HG03457 (cell line): ENCODE measurements at regions not wholly inside any gene's neighbourhood (a gene's known extent, or its start where the extent isn't known, plus 50 kb on each side); places are given as distances from the start of the nearest gene placed in this dataset.

Experiments
- ATAC-seq: cut with Tn5 transposase; IDR thresholded peaks from one replicate; pipeline ENCODE4 v1.9.1; 2021; ENCODE audit warnings: moderate number of reproducible peaks; ENCODE audit not compliant: unreplicated experiment

DNA sequence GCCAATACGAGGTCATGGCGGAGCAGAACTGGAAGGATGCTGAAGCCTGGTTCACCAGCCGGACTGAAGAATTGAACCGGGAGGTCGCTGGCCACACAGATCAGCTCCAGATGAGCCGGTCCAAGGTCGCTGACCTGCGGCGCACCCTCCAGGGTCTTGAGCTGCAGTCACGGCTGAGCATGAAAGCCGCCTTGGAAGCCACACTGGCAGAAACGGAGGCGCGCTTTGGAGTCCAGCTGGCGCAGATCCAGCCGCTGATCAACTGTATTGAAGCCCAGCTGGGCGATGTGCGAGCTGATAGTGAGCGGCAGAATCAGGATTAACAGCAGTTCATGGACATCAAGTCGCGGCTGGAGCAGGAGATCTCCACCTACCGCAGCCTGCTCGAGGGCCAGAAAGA, 296.9 kb downstream of the OGFRL1 start:
- no peak for ATAC-seq

DNA sequence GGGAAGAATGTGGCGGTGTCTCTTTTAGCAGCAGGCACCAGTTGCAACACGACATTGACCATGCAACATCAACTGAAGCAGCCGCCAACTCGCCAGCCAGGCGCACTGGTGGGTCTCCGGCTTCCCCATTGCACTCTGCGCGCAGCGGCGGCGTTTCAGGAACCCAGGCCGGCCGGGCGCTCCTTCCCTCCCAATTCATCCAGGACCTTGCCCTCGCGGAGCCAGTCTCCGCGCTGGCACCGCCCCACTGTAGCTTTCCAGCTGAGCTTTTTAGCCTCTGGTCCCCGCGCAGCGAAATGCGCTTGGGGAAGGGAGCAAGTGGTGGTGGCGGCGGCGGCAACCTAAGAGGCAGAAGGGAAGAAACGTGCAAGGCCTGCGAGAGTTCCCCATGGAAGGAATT, 297.9 kb upstream of the RIMS1 start:
- no peak for ATAC-seq

DNA sequence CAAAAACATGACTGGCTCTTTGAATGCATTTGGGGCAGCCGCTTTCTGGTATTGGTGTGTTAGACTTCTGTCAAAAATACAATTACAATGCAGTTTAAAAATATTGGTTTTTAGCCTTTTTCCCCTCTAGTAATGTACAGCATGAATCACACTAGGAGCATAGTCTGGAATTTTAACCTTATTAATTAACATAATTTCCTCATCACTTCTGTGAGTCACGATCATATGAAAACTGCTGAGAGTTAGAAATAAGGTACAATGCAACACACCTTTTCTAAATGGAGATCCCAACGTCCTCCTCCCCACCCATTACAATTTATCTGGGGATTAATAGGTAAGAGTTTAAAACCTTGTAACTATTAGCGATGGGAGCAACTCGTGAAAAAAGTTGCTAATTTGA, 297.1 kb upstream of the RIMS1 start:
- ATAC-seq: no peak

- ATAC-seq: no peak
Observed at GRCh38 chr6:71592643-71593042, 293.7 kb upstream of the RIMS1 start.

- no peak for ATAC-seq
Observed at GRCh38 chr6:71599359-71599758, 287.0 kb upstream of the RIMS1 start.

- ATAC-seq: no peak
Observed at GRCh38 chr6:71602385-71603007, 283.9 kb upstream of the RIMS1 start.

DNA sequence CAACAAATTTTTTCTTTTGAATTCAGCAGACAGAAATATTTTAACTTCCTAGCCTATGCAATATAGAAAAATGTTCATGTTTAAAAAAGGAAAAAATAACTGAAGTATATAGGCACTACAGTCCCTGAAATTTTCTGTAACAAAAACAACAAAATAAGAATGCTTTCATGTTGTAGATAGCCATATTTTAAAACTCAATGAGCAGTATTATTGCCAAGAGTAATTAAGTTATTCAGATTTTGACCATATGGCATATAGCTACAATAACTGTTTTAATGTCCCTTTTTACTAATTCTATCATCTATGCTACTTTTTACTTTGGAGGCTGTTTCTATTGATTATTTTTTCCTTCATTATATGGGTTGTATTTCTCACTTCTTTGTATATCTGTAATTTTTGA, 283.3 kb upstream of the RIMS1 start:
- no peak for ATAC-seq

GRCh38 chr6:71608646-71609045, 277.7 kb upstream of the RIMS1 start:
- no peak for ATAC-seq

DNA sequence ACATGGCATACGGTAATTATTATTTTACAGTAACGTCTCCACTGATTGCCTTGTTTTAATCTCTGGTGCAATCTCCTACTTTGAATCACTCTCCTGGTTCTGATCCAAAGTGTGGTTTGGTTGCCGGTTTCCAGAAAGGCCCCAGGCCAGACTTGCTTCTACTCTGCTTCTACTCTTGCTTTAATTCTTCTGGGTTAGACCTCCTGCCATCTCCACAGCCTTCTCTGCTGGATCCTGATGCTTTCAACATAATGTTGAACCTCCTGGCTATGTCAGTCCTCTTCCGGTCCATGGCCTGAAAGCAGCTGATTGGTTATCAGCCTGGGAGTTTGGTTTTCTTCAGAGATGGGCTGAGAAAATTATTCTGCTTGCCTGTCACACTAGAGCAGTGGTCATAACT, 266.5 kb upstream of the RIMS1 start:
- no peak for ATAC-seq

DNA sequence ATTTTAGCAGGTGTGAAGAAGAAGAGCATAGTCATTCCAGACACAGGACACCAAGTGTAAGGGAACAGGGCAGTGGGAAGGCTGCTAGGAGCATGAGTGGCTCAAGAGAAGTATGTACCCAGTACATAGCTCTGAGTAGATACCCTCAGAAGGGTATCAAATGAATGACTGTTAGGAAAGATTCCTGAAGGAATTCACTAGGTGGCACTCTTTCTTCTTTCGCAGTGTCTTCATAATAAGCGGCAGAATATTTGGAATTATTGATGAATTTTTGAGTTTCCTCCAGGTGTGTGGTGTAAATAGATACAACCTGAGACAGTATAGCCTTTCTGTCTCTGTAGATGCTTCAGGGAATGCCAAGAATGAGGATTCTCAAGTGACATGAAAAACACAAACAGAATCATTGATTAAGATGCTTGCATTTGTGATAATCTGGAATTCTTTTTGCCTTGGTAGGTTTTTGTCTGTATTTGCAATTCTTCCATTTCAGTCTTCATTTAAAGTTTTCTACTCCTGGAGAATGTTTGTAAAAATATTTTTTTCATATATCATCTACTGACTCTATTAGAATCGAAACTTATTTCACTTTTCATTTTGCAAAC, 264.3 kb upstream of the RIMS1 start:
- no peak for ATAC-seq

- ATAC-seq: no peak
Observed at GRCh38 chr6:71642120-71642519, 244.2 kb upstream of the RIMS1 start.

DNA sequence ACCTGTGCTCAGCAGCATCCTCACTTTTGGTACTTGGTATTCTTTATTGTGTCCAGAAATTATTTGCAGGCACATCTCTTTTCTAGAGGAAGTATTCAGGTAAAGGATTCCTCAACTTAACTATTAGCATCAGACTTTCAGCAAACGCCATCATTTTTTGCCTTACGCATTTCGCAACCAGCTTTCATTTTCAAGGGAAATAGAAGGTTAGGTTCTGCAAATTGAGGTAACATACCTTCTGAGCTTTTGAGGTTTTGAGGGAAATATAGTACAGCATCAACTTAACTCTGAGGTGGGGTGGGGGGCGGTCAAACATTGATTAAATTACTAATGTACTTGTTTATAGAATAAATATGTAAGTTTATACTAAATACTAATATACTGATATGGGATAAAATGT, 243.6 kb upstream of the RIMS1 start:
- no peak for ATAC-seq

DNA sequence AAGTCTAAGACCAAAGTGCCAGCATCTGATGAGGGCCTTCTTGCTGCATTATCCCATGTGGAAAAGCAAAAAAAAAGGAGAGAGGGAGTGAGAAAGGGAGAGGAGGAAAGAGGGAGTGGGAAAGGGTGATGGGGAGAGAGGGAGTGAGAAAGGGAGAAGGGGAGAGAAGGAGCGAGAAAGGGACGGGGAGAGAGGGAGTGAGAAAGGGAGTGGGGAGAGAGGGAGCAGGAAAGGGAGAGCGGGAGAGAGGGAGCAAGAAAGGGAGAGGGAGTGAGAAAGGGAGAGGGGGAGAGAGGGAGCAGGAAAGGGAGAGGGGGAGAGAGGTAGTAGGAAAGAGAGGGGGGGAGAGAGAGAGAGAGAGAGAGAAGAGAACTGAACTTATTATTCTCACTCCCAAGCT, 241.1 kb upstream of the RIMS1 start:
- ATAC-seq: no peak

- ATAC-seq: no peak
Observed at GRCh38 chr6:71649915-71650314, 236.4 kb upstream of the RIMS1 start.

GRCh38 chr6:71651636-71652035, 234.7 kb upstream of the RIMS1 start:
- ATAC-seq: no peak

DNA sequence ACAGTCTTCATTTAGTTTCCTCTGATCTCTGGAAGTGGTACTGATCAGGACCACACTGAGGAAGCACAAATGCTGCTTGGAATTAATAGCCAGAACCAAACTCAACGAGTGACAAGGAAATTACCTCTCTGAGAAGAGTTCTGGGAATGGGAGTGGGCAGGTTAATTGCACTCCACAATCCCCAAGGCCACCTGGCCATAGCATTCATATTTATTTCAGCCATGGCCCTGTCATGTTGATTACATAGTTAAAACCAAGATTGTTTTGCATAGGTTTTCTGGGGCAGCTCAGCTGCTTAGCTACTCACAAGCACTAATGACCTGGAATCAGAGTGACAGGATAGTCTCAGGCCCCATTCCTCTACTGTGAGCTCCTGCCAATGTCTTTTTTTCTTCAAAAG, 230.2 kb upstream of the RIMS1 start:
- ATAC-seq: no peak

- ATAC-seq: no peak
Observed at GRCh38 chr6:71665931-71666330, 220.4 kb upstream of the RIMS1 start.

- no peak for ATAC-seq
Observed at GRCh38 chr6:71672876-71673275, 213.5 kb upstream of the RIMS1 start.

DNA sequence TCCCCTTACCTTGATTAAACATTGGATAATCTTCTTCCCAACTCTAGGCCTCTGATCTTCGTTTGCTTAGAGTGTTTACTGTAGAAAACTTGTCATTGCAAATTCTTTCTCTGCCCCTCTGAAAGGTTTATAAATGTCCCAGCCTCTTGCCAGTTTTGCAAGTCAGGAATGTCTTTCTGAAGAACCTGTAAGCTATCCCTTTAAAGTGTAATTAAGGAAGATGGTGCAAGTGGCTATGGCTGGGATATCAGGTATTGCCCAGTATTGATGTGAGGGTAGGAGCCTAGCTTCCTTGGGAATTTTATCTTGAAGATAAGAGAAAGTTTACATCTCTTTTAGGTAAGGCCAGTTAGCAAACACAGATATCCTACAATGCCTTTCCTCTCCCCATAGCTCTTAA, 211.0 kb upstream of the RIMS1 start:
- no peak for ATAC-seq

DNA sequence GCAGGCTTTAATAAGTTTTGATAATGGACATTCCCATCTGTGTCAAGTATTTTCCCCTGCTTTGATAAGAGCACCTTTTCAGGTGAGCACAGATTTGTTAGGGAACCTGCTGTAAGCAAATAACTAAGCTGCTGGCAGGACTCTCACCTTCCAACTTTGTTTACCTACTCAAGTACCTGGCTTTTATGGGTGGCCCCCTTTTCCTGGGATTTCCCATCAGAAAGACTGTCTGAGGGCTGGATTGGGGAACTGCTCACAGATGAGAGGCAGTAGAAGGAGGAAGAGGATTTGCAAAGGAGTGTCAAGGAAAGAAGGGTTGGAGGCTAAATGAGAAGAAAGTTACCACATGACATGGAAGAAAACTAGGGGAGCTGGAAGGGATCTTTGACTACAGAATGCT, 210.1 kb upstream of the RIMS1 start:
- no peak for ATAC-seq

GRCh38 chr6:71678091-71678490, 208.3 kb upstream of the RIMS1 start:
- ATAC-seq: no peak

DNA sequence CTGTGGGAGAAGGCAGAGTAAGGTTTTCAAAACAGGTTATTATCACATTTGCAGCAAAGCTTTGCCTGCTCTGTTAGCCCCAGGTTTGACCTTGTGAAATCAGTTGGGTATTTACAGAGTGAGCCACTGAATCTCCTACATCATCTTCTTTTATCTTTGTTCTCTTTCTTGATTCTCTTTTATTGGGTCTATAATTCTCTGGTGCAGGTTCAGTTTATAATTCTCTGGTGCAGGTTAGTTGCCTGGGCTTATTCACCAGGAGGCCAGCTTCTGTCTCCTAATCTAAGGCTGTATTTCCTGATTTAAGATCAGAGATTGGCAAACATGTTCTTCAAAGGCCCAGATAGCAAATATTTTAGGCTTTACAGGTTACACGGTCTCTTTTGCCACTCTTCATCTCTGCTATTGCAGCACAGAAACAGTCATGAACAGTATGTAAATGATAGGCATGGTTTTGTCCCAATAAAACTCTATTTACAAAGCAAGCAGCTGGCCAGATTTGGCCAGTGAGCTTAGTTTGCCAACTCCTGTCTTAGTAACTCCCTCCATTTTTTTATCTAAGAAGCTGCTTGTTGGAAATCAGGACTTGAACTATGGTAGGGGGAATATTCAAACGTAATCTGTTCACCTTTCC, 205.0 kb upstream of the RIMS1 start:
- no peak for ATAC-seq
